Activated CD8-positive, alpha-beta T cell treated with anti-CD3 and anti-CD28 coated beads for 36 hours (primary cell): ENCODE measurements at regions not wholly inside any gene's neighbourhood (a gene's known extent, or its start where the extent isn't known, plus 50 kb on each side); places are given as distances from the start of the nearest gene placed in this dataset.

Source experiments
- ATAC-seq: fragments of 200-7000 bp; cut with Tn5 transposase; one replicate; pipeline ENCODE4 v1.10.0; 2021; ENCODE audit warnings: mild to moderate bottlenecking, moderate library complexity
- CTCF ChIA-PET: fragments of 350-600 bp; sonication (Branson Sonifier 250); formaldehyde crosslinking; loops from one replicate; lab custom pipeline; 2021; ENCODE audit warnings: antibody characterized with exemption; lab: Charles Lee
- POLR2A ChIA-PET: fragments of 350-600 bp; sonication (Branson Sonifier 250); formaldehyde crosslinking; loops from one replicate; lab custom pipeline; 2021; ENCODE audit warnings: antibody characterized with exemption; lab: Charles Lee
- DNase-seq: peaks from one replicate; pipeline ENCODE4 v3.0.0-alpha.2; 2020
- H3K27ac Mint-ChIP-seq: one replicate; pipeline ENCODE4 v1.8.0; 2021; ENCODE audit warnings: mild to moderate bottlenecking, mixed read lengths
- H3K27me3 Mint-ChIP-seq: one replicate; pipeline ENCODE4 v1.8.0; 2021; ENCODE audit warnings: mixed read lengths
- H3K36me3 Mint-ChIP-seq: one replicate; pipeline ENCODE4 v1.8.0; 2021; ENCODE audit warnings: low read depth, mixed read lengths
- H3K4me1 Mint-ChIP-seq: one replicate; pipeline ENCODE4 v1.8.0; 2021; ENCODE audit warnings: low read depth, mixed read lengths
- H3K4me3 Mint-ChIP-seq: one replicate; pipeline ENCODE4 v1.8.0; 2021; ENCODE audit warnings: mild to moderate bottlenecking, moderate library complexity, mixed read lengths
- H3K9me3 Mint-ChIP-seq: one replicate; pipeline ENCODE4 v1.8.0; 2021; ENCODE audit warnings: mixed read lengths
- intact Hi-C: fragments of 100-400 bp; cut with micrococcal nuclease; formaldehyde crosslinking; loops from one replicate; pipeline ENCODE4 v1.10.0; 2022
- TF ChIP-seq, protein P1 (sequence below): fragments of 200-600 bp; IDR thresholded peaks from one replicate; pipeline ENCODE4 v1.8.0; 2022; ENCODE audit warnings: antibody characterized with exemption, mild to moderate bottlenecking

DNA sequence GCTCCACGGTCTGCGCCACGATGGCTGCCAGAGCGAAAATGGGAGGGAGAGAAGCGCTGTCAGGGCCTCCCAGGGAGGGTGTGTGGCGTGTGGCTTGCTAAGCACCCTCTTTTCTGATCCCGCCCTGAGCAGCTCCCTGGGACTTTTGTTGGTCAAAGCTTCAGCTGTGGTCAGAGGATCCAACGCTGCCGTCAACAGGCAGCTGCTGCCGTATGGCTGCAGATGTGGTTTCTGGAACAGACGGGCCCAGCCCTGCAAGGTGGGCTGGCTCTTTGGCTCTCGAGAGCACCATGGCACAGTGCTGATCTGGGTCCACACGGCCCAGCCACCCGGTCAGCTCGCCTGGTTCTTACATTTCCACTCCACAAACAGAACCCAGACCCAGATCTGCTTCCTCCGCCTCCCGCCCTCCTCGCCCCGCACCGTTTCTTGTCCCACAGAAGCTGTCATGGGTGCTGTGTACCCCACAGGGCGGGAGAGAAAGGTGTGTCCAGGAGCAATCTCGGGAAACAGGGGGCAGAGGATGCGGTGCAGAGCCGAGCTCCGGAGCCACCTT lies 86.0 kb upstream of the BHLHE23 start:
- ATAC-seq: no peak
- Mint-ChIP-seq H3K9me3 (no peaks in the 10 kb centered on the region), H3K4me1 (peaks cover 3% of the 10 kb centered on the region), H3K4me3 (no peak overlapping the region), H3K27ac (no peak overlapping the region), H3K36me3 (no peaks in the 10 kb centered on the region), H3K27me3 (peaks cover 8% of the 10 kb centered on the region)
- no peak for DNase-seq
- ChIA-PET POLR2A (no interaction called here), CTCF (no interaction called here)
- TF ChIP-seq, protein P1, sequence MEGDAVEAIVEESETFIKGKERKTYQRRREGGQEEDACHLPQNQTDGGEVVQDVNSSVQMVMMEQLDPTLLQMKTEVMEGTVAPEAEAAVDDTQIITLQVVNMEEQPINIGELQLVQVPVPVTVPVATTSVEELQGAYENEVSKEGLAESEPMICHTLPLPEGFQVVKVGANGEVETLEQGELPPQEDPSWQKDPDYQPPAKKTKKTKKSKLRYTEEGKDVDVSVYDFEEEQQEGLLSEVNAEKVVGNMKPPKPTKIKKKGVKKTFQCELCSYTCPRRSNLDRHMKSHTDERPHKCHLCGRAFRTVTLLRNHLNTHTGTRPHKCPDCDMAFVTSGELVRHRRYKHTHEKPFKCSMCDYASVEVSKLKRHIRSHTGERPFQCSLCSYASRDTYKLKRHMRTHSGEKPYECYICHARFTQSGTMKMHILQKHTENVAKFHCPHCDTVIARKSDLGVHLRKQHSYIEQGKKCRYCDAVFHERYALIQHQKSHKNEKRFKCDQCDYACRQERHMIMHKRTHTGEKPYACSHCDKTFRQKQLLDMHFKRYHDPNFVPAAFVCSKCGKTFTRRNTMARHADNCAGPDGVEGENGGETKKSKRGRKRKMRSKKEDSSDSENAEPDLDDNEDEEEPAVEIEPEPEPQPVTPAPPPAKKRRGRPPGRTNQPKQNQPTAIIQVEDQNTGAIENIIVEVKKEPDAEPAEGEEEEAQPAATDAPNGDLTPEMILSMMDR: no peak
- intact Hi-C loops: no loop called here

DNA sequence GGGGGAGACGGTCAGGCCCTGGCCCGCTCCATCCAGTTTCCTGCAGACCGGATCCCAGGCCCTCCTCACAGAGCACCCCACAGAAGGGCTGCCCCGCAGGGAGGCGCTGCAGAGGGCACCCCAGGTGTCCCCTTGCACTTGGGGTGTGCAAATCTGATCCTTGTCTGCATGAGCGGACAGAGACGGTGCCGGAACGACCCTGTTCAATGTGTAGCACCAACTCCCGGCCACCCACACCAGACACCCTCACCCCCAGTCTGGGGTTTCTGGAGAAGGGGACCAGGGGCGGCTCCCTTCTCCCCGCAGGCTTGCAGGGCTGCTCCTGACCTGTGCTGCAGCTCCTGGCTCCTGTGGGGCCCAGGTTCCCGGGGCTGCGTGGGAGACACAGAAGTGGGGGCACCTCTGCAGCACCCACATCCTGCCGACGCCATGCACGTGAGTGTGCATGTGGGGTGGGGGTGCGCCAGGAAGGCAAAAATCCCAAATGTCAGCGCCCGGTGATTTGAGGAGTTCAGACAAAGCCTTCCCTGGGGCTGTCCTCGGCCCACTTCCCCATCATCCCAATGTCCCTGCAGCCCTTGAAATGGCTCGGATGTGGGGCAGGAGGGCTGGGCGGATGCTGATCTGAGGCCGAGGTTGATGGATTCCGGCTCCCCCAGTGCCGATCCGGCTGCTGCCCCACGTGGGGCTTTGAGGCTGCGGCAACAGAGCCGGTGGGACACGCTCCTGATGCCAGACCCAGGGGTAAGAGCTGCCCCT lies 85.3 kb upstream of the BHLHE23 start:
- Mint-ChIP-seq H3K4me3 (no peak overlapping the region), H3K9me3 (no peaks in the 10 kb centered on the region), H3K27ac (no peak overlapping the region), H3K4me1 (peaks cover 3% of the 10 kb centered on the region), H3K27me3 (peaks cover 12% of the 10 kb centered on the region), H3K36me3 (no peaks in the 10 kb centered on the region)
- ChIA-PET CTCF (no interaction called here), POLR2A (no interaction called here)
- TF ChIP-seq, protein P1: no peak
- no peak for ATAC-seq
- DNase-seq: no peak
- intact Hi-C loops: no loop called here

DNA sequence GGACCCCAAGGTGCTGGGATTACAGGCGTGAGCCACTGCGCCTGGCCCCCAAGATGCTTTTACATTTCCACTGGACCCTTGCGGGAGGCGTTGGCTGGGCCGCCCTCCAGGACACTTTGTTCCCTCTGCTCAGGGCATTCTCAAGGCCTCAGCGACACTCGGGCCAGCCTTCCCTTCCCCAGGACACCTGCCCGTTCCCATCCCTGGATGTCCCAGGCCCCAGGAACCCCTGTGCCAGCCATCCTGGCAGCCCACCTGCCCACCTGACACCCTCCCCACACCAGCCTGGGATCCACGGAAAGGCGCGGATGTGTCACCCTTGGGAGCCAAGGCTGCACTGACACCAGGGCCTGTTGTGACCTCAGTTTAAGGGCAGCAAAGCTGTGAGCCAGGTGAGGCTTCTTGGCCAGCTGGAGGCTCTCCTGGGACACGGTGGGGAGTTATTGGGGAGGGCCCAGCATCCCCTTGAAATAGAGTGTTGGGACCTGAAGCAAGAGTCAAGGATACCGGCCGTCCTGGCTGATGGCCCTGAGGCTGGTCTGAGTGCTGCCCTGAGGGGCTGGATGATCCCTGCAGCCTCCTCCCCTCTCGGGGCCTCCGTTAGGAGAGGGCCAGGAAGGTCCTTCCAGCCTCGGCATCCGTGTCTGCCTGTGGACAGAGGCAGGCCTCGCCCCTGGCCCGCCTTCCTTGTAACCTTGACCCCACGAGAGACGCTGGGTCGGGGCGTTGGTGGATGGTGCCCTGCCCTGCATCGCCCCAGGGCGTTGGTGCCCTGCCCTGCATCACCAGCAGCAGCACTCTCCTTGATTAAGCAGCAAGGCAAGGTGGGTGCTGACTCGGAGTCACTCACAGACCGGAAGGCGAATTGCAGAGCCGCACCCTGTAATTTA lies 84.2 kb upstream of the BHLHE23 start:
- no peak for DNase-seq
- no peaks in the 10 kb centered on the region for H3K36me3 Mint-ChIP-seq
- CTCF ChIA-PET: no interaction called here

DNA sequence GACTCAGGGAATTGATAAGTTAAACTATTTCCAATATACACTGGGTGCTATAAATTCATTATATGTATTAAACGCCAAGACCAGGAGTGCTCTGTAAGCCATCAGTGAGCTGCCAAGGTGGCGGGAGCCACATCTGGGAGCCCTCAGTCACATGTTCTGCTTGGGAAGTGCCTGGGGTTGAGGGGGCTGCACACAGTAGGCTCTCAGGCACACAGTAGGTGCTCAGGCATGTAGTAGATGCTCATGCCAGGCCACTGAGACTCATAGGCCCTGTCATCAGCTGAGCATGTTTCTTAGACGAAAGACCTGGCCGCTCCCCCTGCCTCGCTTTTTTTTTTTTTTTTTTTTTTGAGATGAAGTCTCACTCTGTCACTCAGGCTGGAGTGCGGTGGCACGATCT lies 83.3 kb upstream of the BHLHE23 start:
- TF ChIP-seq, protein P1: no peak
- H3K9me3 Mint-ChIP-seq: no peaks in the 10 kb centered on the region
- no peak for ATAC-seq
- H3K4me3 Mint-ChIP-seq: no peak overlapping the region
- POLR2A ChIA-PET: no interaction called here
- intact Hi-C loops: no loop called here
- no peak overlapping the region for H3K27ac Mint-ChIP-seq
- no peak for DNase-seq
- H3K4me1 Mint-ChIP-seq: peaks cover 3% of the 10 kb centered on the region
- H3K36me3 Mint-ChIP-seq: no peaks in the 10 kb centered on the region
- peaks cover 14% of the 10 kb centered on the region for H3K27me3 Mint-ChIP-seq
- CTCF ChIA-PET: no interaction called here

More for the DNA sequence above, 84.2 kb upstream of the BHLHE23 start:
- peaks cover 12% of the 10 kb centered on the region for H3K27me3 Mint-ChIP-seq
- H3K9me3 Mint-ChIP-seq: no peaks in the 10 kb centered on the region
- intact Hi-C loops: no loop called here
- ATAC-seq: no peak
- peaks cover 3% of the 10 kb centered on the region for H3K4me1 Mint-ChIP-seq
- POLR2A ChIA-PET: no interaction called here
- no peak overlapping the region for H3K27ac Mint-ChIP-seq
- H3K4me3 Mint-ChIP-seq: no peak overlapping the region
- TF ChIP-seq, protein P1: no peak
